Thoracic aorta (tissue), 2 donors: ENCODE measurements at regions not wholly inside any gene's neighbourhood (a gene's known extent, or its start where the extent isn't known, plus 50 kb on each side); places are given as distances from the start of the nearest gene placed in this dataset.

Source experiments
- ATAC-seq: fragments of 150-250 bp; one replicate; pipeline ENCODE4 v1.8.0; 2017; ENCODE audit warnings: low read depth; ENCODE audit not compliant: insufficient number of reproducible peaks, low FRiP score
- DNase-seq: peaks from one replicate; pipeline ENCODE4 v3.0.0-alpha.2; 2020; ENCODE audit warnings: low spot score
- H3K27ac ChIP-seq, 2 donors: fragments of 200-600 bp; sonication (generic); 1 replicate in 1 of 2; 2 replicates in 1 of 2; pipeline ENCODE4 v1.5.1; 2016; ENCODE audit warnings: mild to moderate bottlenecking in 2 of 2, moderate library complexity in 2 of 2
- H3K27me3 ChIP-seq: fragments of 200-600 bp; sonication (generic); replicated peaks from 2 replicates; pipeline ENCODE4 v1.6.0; 2016; ENCODE audit warnings: mild to moderate bottlenecking; ENCODE audit not compliant: insufficient read depth
- H3K36me3 ChIP-seq: fragments of 200-600 bp; sonication (generic); one replicate; pipeline ENCODE4 v1.5.1; 2016
- H3K4me1 ChIP-seq, 2 donors: fragments of 200-600 bp; sonication (generic); 1 replicate in 1 of 2; 2 replicates in 1 of 2; pipeline versions ENCODE4 v1.5.1 to v1.6.0; 2016; ENCODE audit warnings: low read depth in 2 of 2, mild to moderate bottlenecking in 1 of 2; ENCODE audit not compliant: control insufficient read depth in 1 of 2
- H3K4me3 ChIP-seq: fragments of 200-600 bp; sonication (generic); 2 replicates; pipeline ENCODE4 v1.5.1; 2016; ENCODE audit warnings: mild to moderate bottlenecking
- H3K9me3 ChIP-seq: fragments of 200-600 bp; sonication (generic); 2 replicates; pipeline ENCODE4 v1.5.1; 2016
- TF ChIP-seq, protein P1 (sequence below): fragments of 200-600 bp; sonication (generic); IDR thresholded peaks from one replicate; pipeline ENCODE4 v1.5.1; 2019; ENCODE audit warnings: antibody characterized with exemption

DNA sequence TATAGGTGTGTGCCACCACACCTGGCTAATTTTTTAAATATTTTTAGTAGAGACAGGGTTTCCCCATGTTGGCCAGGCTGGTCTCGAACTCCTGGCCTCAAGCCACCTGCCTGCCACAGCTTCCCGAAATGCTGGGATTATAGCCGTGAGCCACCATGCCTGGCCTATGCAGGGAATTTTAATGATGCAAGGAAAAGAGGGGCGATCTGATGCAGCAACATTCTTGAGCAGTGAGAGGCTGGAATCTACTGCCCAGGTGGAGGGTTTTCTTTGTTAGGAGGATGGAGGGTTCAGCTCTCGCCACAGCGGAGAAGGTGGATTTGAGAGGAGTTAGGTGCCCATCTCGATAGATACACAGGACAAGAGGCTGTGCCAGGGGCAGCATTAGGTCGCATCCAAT lies 332.3 kb downstream of the GATA3 start:
- H3K27ac ChIP-seq, result no peak overlapping the region
- no peaks in the 10 kb centered on the region for H3K4me1 ChIP-seq
- no peaks in the 10 kb centered on the region for H3K36me3 ChIP-seq
- TF ChIP-seq, protein P1, sequence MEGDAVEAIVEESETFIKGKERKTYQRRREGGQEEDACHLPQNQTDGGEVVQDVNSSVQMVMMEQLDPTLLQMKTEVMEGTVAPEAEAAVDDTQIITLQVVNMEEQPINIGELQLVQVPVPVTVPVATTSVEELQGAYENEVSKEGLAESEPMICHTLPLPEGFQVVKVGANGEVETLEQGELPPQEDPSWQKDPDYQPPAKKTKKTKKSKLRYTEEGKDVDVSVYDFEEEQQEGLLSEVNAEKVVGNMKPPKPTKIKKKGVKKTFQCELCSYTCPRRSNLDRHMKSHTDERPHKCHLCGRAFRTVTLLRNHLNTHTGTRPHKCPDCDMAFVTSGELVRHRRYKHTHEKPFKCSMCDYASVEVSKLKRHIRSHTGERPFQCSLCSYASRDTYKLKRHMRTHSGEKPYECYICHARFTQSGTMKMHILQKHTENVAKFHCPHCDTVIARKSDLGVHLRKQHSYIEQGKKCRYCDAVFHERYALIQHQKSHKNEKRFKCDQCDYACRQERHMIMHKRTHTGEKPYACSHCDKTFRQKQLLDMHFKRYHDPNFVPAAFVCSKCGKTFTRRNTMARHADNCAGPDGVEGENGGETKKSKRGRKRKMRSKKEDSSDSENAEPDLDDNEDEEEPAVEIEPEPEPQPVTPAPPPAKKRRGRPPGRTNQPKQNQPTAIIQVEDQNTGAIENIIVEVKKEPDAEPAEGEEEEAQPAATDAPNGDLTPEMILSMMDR, result no peak
- H3K4me3 ChIP-seq, result no peak overlapping the region
- no peak for DNase-seq
- no peaks in the 10 kb centered on the region for H3K27me3 ChIP-seq
- H3K9me3 ChIP-seq, result no peaks in the 10 kb centered on the region
- ATAC-seq, result no peak

- Histone ChIP-seq H3K27ac (no peak overlapping the region), H3K4me3 (no peak overlapping the region), H3K4me1 (no peaks in the 10 kb centered on the region), H3K9me3 (no peaks in the 10 kb centered on the region), H3K27me3 (no peaks in the 10 kb centered on the region), H3K36me3 (no peaks in the 10 kb centered on the region)
- ATAC-seq (no peak), DNase-seq (no peak)
- TF ChIP-seq, protein P1, result no peak
These were observed 335.1 kb downstream of the GATA3 start for GRCh38 chr10:8389630-8390029.

- ATAC-seq, result no peak
- no peaks in the 10 kb centered on the region for H3K9me3 ChIP-seq
- TF ChIP-seq, protein P1, result no peak
- DNase-seq, result no peak
- H3K4me1 ChIP-seq, result no peaks in the 10 kb centered on the region
- H3K4me3 ChIP-seq, result no peak overlapping the region
- H3K36me3 ChIP-seq, result no peaks in the 10 kb centered on the region
- no peak overlapping the region for H3K27ac ChIP-seq
- no peaks in the 10 kb centered on the region for H3K27me3 ChIP-seq
These were observed 337.7 kb downstream of the GATA3 start for GRCh38 chr10:8392216-8392615.

GRCh38 chr10:8393531-8393930 lies 339.0 kb downstream of the GATA3 start:
- H3K27ac ChIP-seq, result no peak overlapping the region

GRCh38 chr10:8396675-8397074 lies 342.2 kb downstream of the GATA3 start:
- DNase-seq, result no peak
- TF ChIP-seq, protein P1, result no peak
- no peaks in the 10 kb centered on the region for H3K36me3 ChIP-seq
- no peaks in the 10 kb centered on the region for H3K4me1 ChIP-seq
- ATAC-seq, result no peak
- H3K27ac ChIP-seq, result no peak overlapping the region
- H3K9me3 ChIP-seq, result no peaks in the 10 kb centered on the region
- H3K4me3 ChIP-seq, result no peak overlapping the region
- no peaks in the 10 kb centered on the region for H3K27me3 ChIP-seq

More at GRCh38 chr10:8393531-8393930, 339.0 kb downstream of the GATA3 start:
- Histone ChIP-seq H3K27me3 (no peaks in the 10 kb centered on the region), H3K4me3 (no peak overlapping the region), H3K9me3 (no peaks in the 10 kb centered on the region), H3K4me1 (no peaks in the 10 kb centered on the region), H3K36me3 (no peaks in the 10 kb centered on the region)
- TF ChIP-seq, protein P1, result no peak
- ATAC-seq (no peak), DNase-seq (no peak)
